Transverse colon (tissue), 4 donors: ENCODE measurements at regions not wholly inside any gene's neighbourhood (a gene's known extent, or its start where the extent isn't known, plus 50 kb on each side); places are given as distances from the start of the nearest gene placed in this dataset.

Experiments used
- CTCF ChIP-seq, 5 experiments: fragments of 200-600 bp in 3 of 5; fragments of 450-650 bp in 2 of 5; sonication (generic) in 3 of 5; IDR thresholded peaks; 1 replicate in 2 of 5; 2 replicates in 3 of 5; pipeline ENCODE4 v1.5.1; 2016 to 2017; ENCODE audit warnings: antibody characterized with exemption in 5 of 5, inconsistent platforms in 3 of 5, mild to moderate bottlenecking in 2 of 5, moderate library complexity in 1 of 5
- POLR2A ChIP-seq: fragments of 450-650 bp; IDR thresholded peaks from one replicate; pipeline ENCODE4 v1.6.1; 2016; ENCODE audit warnings: antibody characterized with exemption, mild to moderate bottlenecking, moderate library complexity
- POLR2AphosphoS5 ChIP-seq, 3 donors: sonication (generic); formaldehyde crosslinking; IDR thresholded peaks; one replicate each; pipeline ENCODE4 v1.6.1; 2016; ENCODE audit warnings: antibody characterized with exemption in 3 of 3

DNA sequence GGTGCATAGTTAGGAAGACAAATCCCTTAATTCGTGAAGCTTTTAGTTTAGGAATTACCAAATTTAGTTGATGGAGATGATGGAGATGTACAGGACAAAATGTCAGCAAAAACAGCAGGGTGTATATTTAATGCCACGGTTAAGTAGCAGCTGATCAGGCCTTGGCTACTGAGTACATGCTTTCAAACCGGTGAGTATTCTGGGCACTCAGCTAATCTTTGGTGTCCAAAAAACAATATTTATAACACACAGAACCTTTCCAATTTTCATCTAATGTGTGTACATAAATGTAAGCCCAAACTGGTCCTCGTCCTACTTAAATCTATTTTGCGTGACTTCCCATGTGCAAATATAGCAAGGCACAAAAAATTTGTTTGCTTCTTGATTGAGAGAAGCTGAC lies 703.4 kb upstream of the LINC00305 start:
- no peak for TF ChIP-seq CTCF (IDR thresholded peaks at IDR 0.05)
- TF ChIP-seq POLR2AphosphoS5 (IDR thresholded peaks at IDR 0.05): no peak
- TF ChIP-seq POLR2A: no peak
